Thyroid gland (tissue), 4 donors: ENCODE measurements at regions not wholly inside any gene's neighbourhood (a gene's known extent, or its start where the extent isn't known, plus 50 kb on each side); places are given as distances from the start of the nearest gene placed in this dataset.

Experiments used
- CTCF ChIP-seq, 6 experiments: fragments of 200-600 bp in 3 of 6; fragments of 450-650 bp in 3 of 6; sonication (generic) in 3 of 6; IDR thresholded peaks; one replicate each; pipeline ENCODE4 v1.5.1; 2016 to 2019; ENCODE audit warnings: antibody characterized with exemption in 6 of 6, mild to moderate bottlenecking in 2 of 6, inconsistent platforms in 1 of 6, moderate library complexity in 1 of 6
- POLR2A ChIP-seq, 2 donors: fragments of 450-650 bp; IDR thresholded peaks; one replicate each; pipeline ENCODE4 v1.6.1; 2017; ENCODE audit warnings: antibody characterized with exemption in 2 of 2, mild to moderate bottlenecking in 2 of 2, moderate library complexity in 1 of 2

GRCh38 chr10:31136930-31137885, 105.5 kb upstream of the ZNF438 start:
- TF ChIP-seq POLR2A (IDR thresholded peaks at IDR 0.05) (no peak), CTCF (IDR thresholded peaks at IDR 0.05) (no peak)
